ENCODE measurements at regions not wholly inside any gene's neighbourhood (a gene's known extent, or its start where the extent isn't known, plus 50 kb on each side); places are given as distances from the start of the nearest gene placed in this dataset.

GRCh38 chr2:203585516-203585915, 50.4 kb upstream of the RAPH1 start:
- no peak for TF ChIP-seq CTCF (IDR thresholded peaks at IDR 0.05; ENCODE audit: insufficient read depth, low read depth, low read length, missing control alignments)
- DNase-seq (ENCODE audit: low read depth) = no peak
- no peak overlapping the region for H3K4me3 ChIP-seq (ENCODE audit: low read length)

- TF ChIP-seq CTCF (IDR thresholded peaks at IDR 0.05; ENCODE audit: insufficient read depth, low read depth, low read length, missing control alignments) = no peak
- no peak for DNase-seq (ENCODE audit: low read depth)
- no peak overlapping the region for H3K4me3 ChIP-seq (ENCODE audit: low read length)
Observed at GRCh38 chr2:203586206-203586605, 51.1 kb upstream of the RAPH1 start.

- H3K4me3 ChIP-seq (ENCODE audit: low read length) = no peak overlapping the region
- no peak for TF ChIP-seq CTCF (IDR thresholded peaks at IDR 0.05; ENCODE audit: insufficient read depth, low read depth, low read length, missing control alignments)
- peak; percentile 90 for DNase-seq (ENCODE audit: low read depth)
Observed at GRCh38 chr2:203586696-203587095, 51.6 kb upstream of the RAPH1 start.

- peak; percentile 29 for DNase-seq (ENCODE audit: low read depth)
- TF ChIP-seq CTCF (IDR thresholded peaks at IDR 0.05; ENCODE audit: insufficient read depth, low read depth, low read length, missing control alignments) = no peak
Observed at GRCh38 chr2:203590496-203590895, 55.4 kb upstream of the RAPH1 start.

GRCh38 chr2:203591642-203592041, 56.5 kb upstream of the RAPH1 start:
- no peak overlapping the region for H3K4me3 ChIP-seq (ENCODE audit: low read length)
- no peak for TF ChIP-seq CTCF (IDR thresholded peaks at IDR 0.05; ENCODE audit: insufficient read depth, low read depth, low read length, missing control alignments)
- no peak for DNase-seq (ENCODE audit: low read depth)

More at GRCh38 chr2:203590496-203590895, 55.4 kb upstream of the RAPH1 start:
- no peak overlapping the region for H3K4me3 ChIP-seq (ENCODE audit: low read length)

GRCh38 chr2:203592470-203592869, 57.4 kb upstream of the RAPH1 start:
- DNase-seq (ENCODE audit: low read depth) = no peak
- TF ChIP-seq CTCF (IDR thresholded peaks at IDR 0.05; ENCODE audit: insufficient read depth, low read depth, low read length, missing control alignments) = no peak
- no peak overlapping the region for H3K4me3 ChIP-seq (ENCODE audit: low read length)

- DNase-seq (ENCODE audit: low read depth) = no peak
- H3K4me3 ChIP-seq (ENCODE audit: low read length) = no peak overlapping the region
- TF ChIP-seq CTCF (IDR thresholded peaks at IDR 0.05; ENCODE audit: insufficient read depth, low read depth, low read length, missing control alignments) = no peak
Observed at GRCh38 chr2:203594541-203594940, 59.4 kb upstream of the RAPH1 start.
